Neural cell (in vitro differentiated cells): ENCODE measurements at regions not wholly inside any gene's neighbourhood (a gene's known extent, or its start where the extent isn't known, plus 50 kb on each side); places are given as distances from the start of the nearest gene placed in this dataset.

Experiments used
- H2AFZ ChIP-seq: fragments of 200-600, 300-800 bp; sonication (generic), shearing (Covaris generic); 2 replicates; pipeline ENCODE4 v1.6.0; 2014; ENCODE audit warnings: low read depth, mild to moderate bottlenecking, antibody characterized with exemption, low read length, moderate library complexity
- H3F3A ChIP-seq: fragments of 200-600 bp; shearing (Covaris generic); 2 replicates; pipeline ENCODE4 v1.6.1; 2016; ENCODE audit warnings: mild to moderate bottlenecking, moderate library complexity, mixed read lengths, antibody characterized with exemption, low read length; ENCODE audit not compliant: insufficient read depth, poor library complexity, severe bottlenecking
- H3K27ac ChIP-seq: fragments of 200-600, 300-800 bp; sonication (generic), shearing (Covaris generic); 2 replicates; pipeline ENCODE4 v1.5.1; 2014; ENCODE audit warnings: mild to moderate bottlenecking, low read length, moderate library complexity
- H3K27me3 ChIP-seq: fragments of 300-800, 200-600 bp; sonication (generic), shearing (Covaris generic); 2 replicates; pipeline ENCODE4 v1.6.0; 2014; ENCODE audit warnings: mild to moderate bottlenecking, low read depth, low read length, moderate library complexity; ENCODE audit not compliant: insufficient read depth
- H3K36me3 ChIP-seq: fragments of 300-800, 200-600 bp; sonication (generic), shearing (Covaris generic); 2 replicates; pipeline ENCODE4 v1.5.1; 2014; ENCODE audit warnings: mild to moderate bottlenecking, antibody characterized with exemption, low read length, moderate library complexity; ENCODE audit not compliant: insufficient read depth
- H3K4me2 ChIP-seq: fragments of 300-800, 200-600 bp; sonication (generic), shearing (Covaris generic); 2 replicates; pipeline ENCODE4 v1.6.0; 2014; ENCODE audit warnings: mild to moderate bottlenecking, low read length
- H3K4me3 ChIP-seq: fragments of 300-800, 200-600 bp; sonication (generic), shearing (Covaris generic); 2 replicates; pipeline ENCODE4 v1.5.1; 2014; ENCODE audit warnings: mild to moderate bottlenecking, low read length, moderate library complexity
- H3K79me2 ChIP-seq: fragments of 200-600 bp; shearing (Covaris generic); replicated peaks from 2 replicates; pipeline ENCODE4 v1.6.0; 2014; ENCODE audit warnings: mild to moderate bottlenecking, low read length, moderate library complexity; ENCODE audit not compliant: insufficient read depth
- H3K9ac ChIP-seq: fragments of 300-800, 200-600 bp; sonication (generic), shearing (Covaris generic); 2 replicates; pipeline ENCODE4 v1.6.1; 2016; ENCODE audit warnings: mild to moderate bottlenecking, low read length, mixed read lengths
- H3K9me2 ChIP-seq: fragments of 200-600 bp; shearing (Covaris generic); 2 replicates; pipeline ENCODE4 v1.6.1; 2016; ENCODE audit warnings: mild to moderate bottlenecking, low read length, mixed read lengths; ENCODE audit not compliant: insufficient read depth
- H3K9me3 ChIP-seq: fragments of 200-600, 300-800 bp; sonication (generic), shearing (Covaris generic); 2 replicates; pipeline ENCODE4 v1.6.1; 2016; ENCODE audit warnings: mild to moderate bottlenecking, mixed run types, low read length, moderate library complexity, mixed read lengths
- H4K20me1 ChIP-seq: fragments of 200-600 bp; shearing (Covaris generic); 2 replicates; pipeline ENCODE4 v1.6.1; 2016; ENCODE audit warnings: mild to moderate bottlenecking, mixed run types; ENCODE audit not compliant: insufficient read depth
- EP300 ChIP-seq: fragments of 450-650 bp; conservative IDR thresholded peaks from 2 replicates; pipeline ENCODE4 v1.6.1; 2014; ENCODE audit warnings: antibody characterized with exemption, mild to moderate bottlenecking, moderate library complexity; ENCODE audit not compliant: poor library complexity, severe bottlenecking
- EZH2 ChIP-seq: fragments of 200-600, 300-800 bp; shearing (Covaris generic), sonication (generic); IDR thresholded peaks from 2 replicates; pipeline ENCODE4 v1.6.1; 2014; ENCODE audit warnings: antibody characterized with exemption, low read length, borderline replicate concordance, mild to moderate bottlenecking; ENCODE audit not compliant: insufficient read depth, poor library complexity, severe bottlenecking
- MXI1 ChIP-seq: fragments of 450-650 bp; conservative IDR thresholded peaks from 2 replicates; pipeline ENCODE4 v1.6.1; 2014; ENCODE audit warnings: antibody characterized with exemption, mild to moderate bottlenecking; ENCODE audit not compliant: poor library complexity, severe bottlenecking
- POLR2AphosphoS5 ChIP-seq: IDR thresholded peaks from 2 replicates; pipeline ENCODE4 v1.6.1; 2012
- RAD21 ChIP-seq: fragments of 450-650 bp; conservative IDR thresholded peaks from 2 replicates; pipeline ENCODE4 v1.6.1; 2014; ENCODE audit warnings: antibody characterized with exemption, mild to moderate bottlenecking, moderate library complexity
- SMC3 ChIP-seq: fragments of 450-650 bp; conservative IDR thresholded peaks from 2 replicates; pipeline ENCODE4 v1.6.1; 2014; ENCODE audit warnings: antibody characterized with exemption, mild to moderate bottlenecking, moderate library complexity; ENCODE audit not compliant: poor library complexity
- TAF1 ChIP-seq: IDR thresholded peaks from 2 replicates; pipeline ENCODE4 v1.6.1; 2012; ENCODE audit warnings: low read depth
- TF ChIP-seq, protein P1 (sequence below): IDR thresholded peaks from 2 replicates; pipeline ENCODE4 v1.6.1; 2012; ENCODE audit warnings: borderline replicate concordance
- TF ChIP-seq, protein P2 (sequence below): fragments of 450-650 bp; IDR thresholded peaks from 2 replicates; pipeline ENCODE4 v1.5.1; 2014; ENCODE audit warnings: antibody characterized with exemption, mild to moderate bottlenecking, moderate library complexity; ENCODE audit not compliant: poor library complexity, severe bottlenecking

DNA sequence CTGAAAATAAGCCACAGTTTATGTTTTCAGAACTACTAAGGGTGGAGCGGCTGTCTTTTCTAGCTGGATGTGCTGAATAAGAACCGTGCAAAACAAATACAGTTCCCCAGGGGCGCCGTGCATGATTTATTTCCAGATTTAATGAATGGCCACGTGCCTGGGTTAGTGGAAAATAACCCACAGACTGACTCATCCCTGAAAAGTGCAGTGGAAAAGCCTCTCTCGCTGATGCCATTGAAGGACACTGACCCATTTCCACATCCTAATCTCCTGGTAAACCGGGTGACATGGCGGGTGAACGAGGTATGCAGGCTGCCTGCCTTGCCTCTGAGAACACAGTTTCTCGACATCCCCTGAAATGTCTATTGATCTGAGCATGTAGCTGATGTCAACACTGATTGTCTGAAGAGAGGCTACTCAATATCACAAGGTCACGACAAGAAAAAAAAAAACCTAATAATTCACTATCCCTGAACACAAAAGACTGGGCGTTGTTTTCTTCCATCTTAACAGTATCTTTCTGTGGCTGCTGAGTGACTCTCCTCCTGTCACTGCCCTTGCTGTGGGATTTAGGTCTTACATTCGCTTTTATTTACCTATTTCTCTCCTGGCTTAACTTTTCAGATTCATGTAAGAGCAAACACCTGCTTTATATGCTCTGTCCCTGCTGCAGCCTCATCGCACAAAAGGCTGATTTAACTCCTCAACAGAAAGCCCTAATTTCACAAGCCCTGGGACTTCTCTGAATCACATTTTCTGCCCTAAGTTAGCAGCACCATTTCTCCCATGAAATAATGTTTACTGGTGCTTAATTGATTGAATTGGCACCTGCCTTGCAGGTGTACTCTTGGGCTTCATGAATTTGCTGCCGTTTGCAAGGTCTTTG lies 76.9 kb upstream of the SCOC start:
- no peak overlapping the region for H3K4me2 ChIP-seq
- no peaks in the 10 kb centered on the region for H4K20me1 ChIP-seq
- no peak overlapping the region for H3K4me3 ChIP-seq
- peak overlapping the region; percentile 34 for H2AFZ ChIP-seq
- H3K36me3 ChIP-seq, result no peaks in the 10 kb centered on the region
- H3K27me3 ChIP-seq, result no peaks in the 10 kb centered on the region
- H3K9ac ChIP-seq, result peak overlapping the region; percentile 14
- TF ChIP-seq EP300 (no peak), MXI1 (no peak), RAD21 (no peak), EZH2 (no peak), TAF1 (no peak), POLR2AphosphoS5 (no peak), SMC3 (no peak)
- TF ChIP-seq, protein P1, sequence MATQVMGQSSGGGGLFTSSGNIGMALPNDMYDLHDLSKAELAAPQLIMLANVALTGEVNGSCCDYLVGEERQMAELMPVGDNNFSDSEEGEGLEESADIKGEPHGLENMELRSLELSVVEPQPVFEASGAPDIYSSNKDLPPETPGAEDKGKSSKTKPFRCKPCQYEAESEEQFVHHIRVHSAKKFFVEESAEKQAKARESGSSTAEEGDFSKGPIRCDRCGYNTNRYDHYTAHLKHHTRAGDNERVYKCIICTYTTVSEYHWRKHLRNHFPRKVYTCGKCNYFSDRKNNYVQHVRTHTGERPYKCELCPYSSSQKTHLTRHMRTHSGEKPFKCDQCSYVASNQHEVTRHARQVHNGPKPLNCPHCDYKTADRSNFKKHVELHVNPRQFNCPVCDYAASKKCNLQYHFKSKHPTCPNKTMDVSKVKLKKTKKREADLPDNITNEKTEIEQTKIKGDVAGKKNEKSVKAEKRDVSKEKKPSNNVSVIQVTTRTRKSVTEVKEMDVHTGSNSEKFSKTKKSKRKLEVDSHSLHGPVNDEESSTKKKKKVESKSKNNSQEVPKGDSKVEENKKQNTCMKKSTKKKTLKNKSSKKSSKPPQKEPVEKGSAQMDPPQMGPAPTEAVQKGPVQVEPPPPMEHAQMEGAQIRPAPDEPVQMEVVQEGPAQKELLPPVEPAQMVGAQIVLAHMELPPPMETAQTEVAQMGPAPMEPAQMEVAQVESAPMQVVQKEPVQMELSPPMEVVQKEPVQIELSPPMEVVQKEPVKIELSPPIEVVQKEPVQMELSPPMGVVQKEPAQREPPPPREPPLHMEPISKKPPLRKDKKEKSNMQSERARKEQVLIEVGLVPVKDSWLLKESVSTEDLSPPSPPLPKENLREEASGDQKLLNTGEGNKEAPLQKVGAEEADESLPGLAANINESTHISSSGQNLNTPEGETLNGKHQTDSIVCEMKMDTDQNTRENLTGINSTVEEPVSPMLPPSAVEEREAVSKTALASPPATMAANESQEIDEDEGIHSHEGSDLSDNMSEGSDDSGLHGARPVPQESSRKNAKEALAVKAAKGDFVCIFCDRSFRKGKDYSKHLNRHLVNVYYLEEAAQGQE, result no peak
- TF ChIP-seq, protein P2, sequence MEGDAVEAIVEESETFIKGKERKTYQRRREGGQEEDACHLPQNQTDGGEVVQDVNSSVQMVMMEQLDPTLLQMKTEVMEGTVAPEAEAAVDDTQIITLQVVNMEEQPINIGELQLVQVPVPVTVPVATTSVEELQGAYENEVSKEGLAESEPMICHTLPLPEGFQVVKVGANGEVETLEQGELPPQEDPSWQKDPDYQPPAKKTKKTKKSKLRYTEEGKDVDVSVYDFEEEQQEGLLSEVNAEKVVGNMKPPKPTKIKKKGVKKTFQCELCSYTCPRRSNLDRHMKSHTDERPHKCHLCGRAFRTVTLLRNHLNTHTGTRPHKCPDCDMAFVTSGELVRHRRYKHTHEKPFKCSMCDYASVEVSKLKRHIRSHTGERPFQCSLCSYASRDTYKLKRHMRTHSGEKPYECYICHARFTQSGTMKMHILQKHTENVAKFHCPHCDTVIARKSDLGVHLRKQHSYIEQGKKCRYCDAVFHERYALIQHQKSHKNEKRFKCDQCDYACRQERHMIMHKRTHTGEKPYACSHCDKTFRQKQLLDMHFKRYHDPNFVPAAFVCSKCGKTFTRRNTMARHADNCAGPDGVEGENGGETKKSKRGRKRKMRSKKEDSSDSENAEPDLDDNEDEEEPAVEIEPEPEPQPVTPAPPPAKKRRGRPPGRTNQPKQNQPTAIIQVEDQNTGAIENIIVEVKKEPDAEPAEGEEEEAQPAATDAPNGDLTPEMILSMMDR, result no peak
- no peaks in the 10 kb centered on the region for H3F3A ChIP-seq
- no peaks in the 10 kb centered on the region for H3K9me2 ChIP-seq
- H3K79me2 ChIP-seq, result no peaks in the 10 kb centered on the region
- no peaks in the 10 kb centered on the region for H3K9me3 ChIP-seq
- peak overlapping the region; percentile 41 for H3K27ac ChIP-seq

DNA sequence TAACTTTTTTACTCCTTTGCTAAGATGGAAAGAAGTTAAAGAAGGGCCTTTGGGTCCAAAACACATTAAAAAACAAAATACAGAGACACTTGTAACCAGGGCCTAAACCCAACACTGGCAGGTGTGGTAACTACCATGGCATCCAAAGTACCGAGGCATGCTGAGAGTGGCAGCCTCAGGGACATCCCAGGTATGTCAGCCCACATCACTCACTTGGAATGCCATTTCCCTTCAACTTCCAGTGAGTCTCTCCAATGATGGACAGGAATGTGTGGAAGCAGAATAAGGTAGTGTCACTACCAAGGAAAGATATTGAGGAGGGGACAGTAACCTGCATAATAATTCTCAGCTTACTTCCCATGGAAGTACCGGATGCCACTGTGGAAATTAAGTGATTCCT lies 79.5 kb upstream of the SCOC start:
- Histone ChIP-seq H3K4me2 (no peak overlapping the region), H2AFZ (no peak overlapping the region), H3F3A (no peaks in the 10 kb centered on the region), H3K27ac (no peak overlapping the region), H3K9me3 (no peaks in the 10 kb centered on the region), H3K79me2 (no peaks in the 10 kb centered on the region), H3K4me3 (no peak overlapping the region), H3K36me3 (no peaks in the 10 kb centered on the region), H3K9ac (no peak overlapping the region), H3K27me3 (no peaks in the 10 kb centered on the region), H3K9me2 (no peaks in the 10 kb centered on the region), H4K20me1 (no peaks in the 10 kb centered on the region)
- TF ChIP-seq RAD21 (no peak), MXI1 (no peak), EP300 (no peak), SMC3 (no peak), POLR2AphosphoS5 (no peak), TAF1 (no peak), EZH2 (no peak)
- TF ChIP-seq, protein P1, result no peak
- TF ChIP-seq, protein P2, result no peak
